Breast epithelium (tissue), 4 donors: ENCODE measurements at regions not wholly inside any gene's neighbourhood (a gene's known extent, or its start where the extent isn't known, plus 50 kb on each side); places are given as distances from the start of the nearest gene placed in this dataset.

Experiments used
- DNase-seq, 2 donors: peaks; one replicate each; pipeline ENCODE4 v3.0.0-alpha.2; 2019; ENCODE audit warnings: low spot score in 2 of 2
- H3K27ac ChIP-seq, 2 donors: fragments of 200-600 bp; sonication (generic) in 1 of 2; one replicate each; pipeline ENCODE4 v1.5.1; 2016 to 2019; ENCODE audit warnings: mild to moderate bottlenecking in 1 of 2
- H3K27me3 ChIP-seq, 2 donors: fragments of 200-600 bp; sonication (generic) in 1 of 2; one replicate each; pipeline versions ENCODE4 v1.5.1 to v1.6.0; 2017 to 2019; ENCODE audit warnings: control low read depth in 1 of 2, mild to moderate bottlenecking in 1 of 2
- H3K36me3 ChIP-seq: fragments of 200-600 bp; one replicate; pipeline ENCODE4 v1.5.1; 2019
- H3K4me1 ChIP-seq, 2 donors: fragments of 200-600 bp; sonication (generic); one replicate each; pipeline ENCODE4 v1.5.1; 2016 to 2019; ENCODE audit warnings: control low read depth in 1 of 2
- H3K4me3 ChIP-seq, 3 donors: fragments of 200-600 bp; sonication (generic); 1 replicate in 2 of 3; 2 replicates in 1 of 3; pipeline ENCODE4 v1.5.1; 2016 to 2019; ENCODE audit warnings: mild to moderate bottlenecking in 3 of 3, moderate library complexity in 2 of 3
- H3K9me3 ChIP-seq, 2 donors: fragments of 200-600 bp; sonication (generic) in 1 of 2; one replicate each; pipeline ENCODE4 v1.5.1; 2016 to 2019; ENCODE audit warnings: control low read depth in 1 of 2
- POLR2A ChIP-seq: fragments of 450-650 bp; IDR thresholded peaks from one replicate; pipeline ENCODE4 v1.6.1; 2016; ENCODE audit warnings: antibody characterized with exemption, mild to moderate bottlenecking, moderate library complexity
- POLR2AphosphoS5 ChIP-seq, 3 donors: sonication (generic); formaldehyde crosslinking; IDR thresholded peaks; one replicate each; pipeline ENCODE4 v1.6.1; 2017; ENCODE audit warnings: antibody characterized with exemption in 3 of 3
- intact Hi-C: fragments of 100-400 bp; cut with DNase I; formaldehyde crosslinking; loops from one replicate; pipeline ENCODE4 v1.15.1; 2023; ENCODE audit warnings: low total_unique reads
- TF ChIP-seq, protein P1 (sequence below), 3 donors: fragments of 450-650 bp; IDR thresholded peaks; one replicate each; pipeline ENCODE4 v1.5.1; 2016 to 2017; ENCODE audit warnings: antibody characterized with exemption in 3 of 3, mild to moderate bottlenecking in 3 of 3, moderate library complexity in 3 of 3

DNA sequence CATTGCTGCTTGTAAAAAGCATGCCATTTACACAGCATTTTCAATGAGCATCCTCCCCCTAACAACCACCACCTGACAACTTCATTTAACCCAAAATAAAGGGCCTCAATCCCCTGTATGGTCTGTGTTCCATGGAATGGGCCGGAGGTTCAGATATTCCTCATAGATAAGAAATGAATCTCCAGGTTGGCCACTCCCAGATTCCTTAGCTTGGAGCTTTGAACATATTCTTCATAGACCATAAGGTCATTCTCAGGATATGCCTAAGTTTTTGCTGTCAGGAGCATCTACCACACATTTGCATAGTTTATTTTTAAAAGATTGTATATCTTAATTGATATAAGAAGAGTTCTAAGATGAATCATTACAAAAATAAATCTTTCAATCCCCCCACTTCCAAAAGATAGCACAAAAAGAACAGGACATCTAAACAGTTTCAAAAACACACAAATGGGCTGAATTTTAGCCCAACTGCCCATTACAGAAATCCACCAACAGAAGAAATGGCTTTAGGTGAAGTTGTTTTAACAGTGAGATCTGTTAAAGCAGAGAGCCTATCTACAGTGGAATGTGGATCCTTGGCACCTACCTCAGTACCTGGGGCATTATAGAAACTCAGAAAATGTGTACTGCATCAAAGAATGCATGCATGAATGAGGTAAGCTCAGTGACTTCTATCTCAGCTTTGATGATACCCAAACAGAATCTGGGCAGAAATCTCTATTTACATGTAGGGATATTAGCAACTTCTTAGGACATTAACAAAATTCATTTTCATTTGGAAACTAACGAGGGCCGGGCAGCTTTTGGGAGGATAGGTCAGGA lies 179.8 kb downstream of the SEC61B start:
- Histone ChIP-seq H3K36me3 (no peaks in the 10 kb centered on the region), H3K9me3 (no peaks in the 10 kb centered on the region), H3K4me3 (no peak overlapping the region), H3K27ac (no peak overlapping the region), H3K27me3 (no peaks in the 10 kb centered on the region), H3K4me1 (no peaks in the 10 kb centered on the region)
- no peak for DNase-seq
- intact Hi-C loops: loop anchor here (10.0 kb wide), 1 partner anchor 53 kb away; no protein-coding TSS in a partner anchor
- TF ChIP-seq POLR2A (no peak), POLR2AphosphoS5 (IDR thresholded peaks at IDR 0.05) (no peak)
- TF ChIP-seq, protein P1, sequence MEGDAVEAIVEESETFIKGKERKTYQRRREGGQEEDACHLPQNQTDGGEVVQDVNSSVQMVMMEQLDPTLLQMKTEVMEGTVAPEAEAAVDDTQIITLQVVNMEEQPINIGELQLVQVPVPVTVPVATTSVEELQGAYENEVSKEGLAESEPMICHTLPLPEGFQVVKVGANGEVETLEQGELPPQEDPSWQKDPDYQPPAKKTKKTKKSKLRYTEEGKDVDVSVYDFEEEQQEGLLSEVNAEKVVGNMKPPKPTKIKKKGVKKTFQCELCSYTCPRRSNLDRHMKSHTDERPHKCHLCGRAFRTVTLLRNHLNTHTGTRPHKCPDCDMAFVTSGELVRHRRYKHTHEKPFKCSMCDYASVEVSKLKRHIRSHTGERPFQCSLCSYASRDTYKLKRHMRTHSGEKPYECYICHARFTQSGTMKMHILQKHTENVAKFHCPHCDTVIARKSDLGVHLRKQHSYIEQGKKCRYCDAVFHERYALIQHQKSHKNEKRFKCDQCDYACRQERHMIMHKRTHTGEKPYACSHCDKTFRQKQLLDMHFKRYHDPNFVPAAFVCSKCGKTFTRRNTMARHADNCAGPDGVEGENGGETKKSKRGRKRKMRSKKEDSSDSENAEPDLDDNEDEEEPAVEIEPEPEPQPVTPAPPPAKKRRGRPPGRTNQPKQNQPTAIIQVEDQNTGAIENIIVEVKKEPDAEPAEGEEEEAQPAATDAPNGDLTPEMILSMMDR (IDR thresholded peaks at IDR 0.05): no peak

DNA sequence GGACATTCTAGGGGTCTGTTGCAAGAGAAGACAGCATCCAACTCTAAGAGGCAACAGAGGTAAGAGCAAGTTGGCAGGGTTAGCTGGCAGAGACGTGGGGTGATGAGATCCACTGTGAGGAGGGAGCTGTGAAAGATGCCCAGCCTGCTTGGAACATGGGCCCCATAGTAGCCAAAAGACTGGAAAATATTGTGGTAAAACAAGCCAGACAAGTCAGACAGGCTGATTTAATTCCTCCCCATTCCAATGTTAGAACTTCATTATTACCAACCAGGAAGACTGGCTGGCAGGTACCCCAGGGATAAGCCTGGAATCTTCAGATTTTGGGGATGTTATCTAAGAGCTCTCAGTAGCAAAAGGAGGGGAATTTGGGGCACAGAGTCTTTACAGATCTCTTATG lies 181.3 kb downstream of the SEC61B start:
- Histone ChIP-seq H3K4me3 (no peak overlapping the region), H3K4me1 (no peaks in the 10 kb centered on the region), H3K36me3 (no peaks in the 10 kb centered on the region), H3K27ac (no peak overlapping the region), H3K9me3 (no peaks in the 10 kb centered on the region), H3K27me3 (no peaks in the 10 kb centered on the region)
- no peak for DNase-seq
- TF ChIP-seq, protein P1 (IDR thresholded peaks at IDR 0.05): no peak
- TF ChIP-seq POLR2AphosphoS5 (IDR thresholded peaks at IDR 0.05): no peak
- no peak for TF ChIP-seq POLR2A
- intact Hi-C loops: loop anchor here (10.0 kb wide), 1 partner anchor 51 kb away; no protein-coding TSS in a partner anchor

DNA sequence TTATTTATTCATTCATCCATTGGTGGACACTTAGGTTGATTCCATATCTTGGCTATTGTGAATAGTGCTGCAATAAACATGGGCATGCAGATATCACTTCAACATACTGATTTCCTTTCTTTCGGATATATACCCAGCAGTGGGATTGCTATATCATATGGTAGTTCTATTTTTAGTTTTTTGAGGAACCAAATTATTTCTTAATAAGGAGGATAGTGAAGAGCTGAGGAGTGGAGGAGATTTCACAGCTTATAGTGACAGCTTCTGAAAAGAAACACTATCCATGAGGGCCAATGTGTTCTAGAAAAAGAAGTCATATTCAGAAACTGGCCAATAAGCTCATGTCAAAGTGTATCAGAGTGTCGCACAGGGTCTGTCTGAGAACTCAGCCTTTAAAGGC lies 183.3 kb downstream of the SEC61B start:
- Histone ChIP-seq H3K4me3 (no peak overlapping the region), H3K4me1 (no peaks in the 10 kb centered on the region), H3K27me3 (no peaks in the 10 kb centered on the region), H3K36me3 (no peaks in the 10 kb centered on the region), H3K9me3 (no peaks in the 10 kb centered on the region), H3K27ac (no peak overlapping the region)
- DNase-seq: no peak
- intact Hi-C loops: loop anchor here (10.0 kb wide), 1 partner anchor 49 kb away; no protein-coding TSS in a partner anchor
- TF ChIP-seq, protein P1 (IDR thresholded peaks at IDR 0.05): no peak
- no peak for TF ChIP-seq POLR2AphosphoS5 (IDR thresholded peaks at IDR 0.05)
- TF ChIP-seq POLR2A: no peak

DNA sequence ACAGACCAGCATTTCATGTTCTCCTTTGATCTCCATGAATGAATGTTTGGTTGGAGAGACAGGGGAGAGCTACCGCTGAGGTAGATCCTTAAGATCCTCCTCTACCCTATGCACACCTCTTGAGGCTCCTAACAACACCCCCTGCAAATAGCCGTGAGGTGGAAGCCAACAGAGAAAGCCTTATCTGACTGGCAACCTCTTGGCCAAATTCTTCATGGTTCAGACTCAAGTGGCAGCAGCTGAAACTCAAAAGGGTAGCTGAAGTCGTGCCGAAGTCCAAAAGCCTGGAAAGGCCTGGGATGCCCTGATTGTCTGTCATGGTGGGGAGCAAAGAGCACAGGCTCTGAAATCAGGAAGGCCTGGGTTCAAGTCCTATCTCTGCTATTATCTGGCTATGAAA lies 184.9 kb downstream of the SEC61B start:
- Histone ChIP-seq H3K36me3 (no peaks in the 10 kb centered on the region), H3K27ac (no peak overlapping the region), H3K27me3 (no peaks in the 10 kb centered on the region), H3K4me1 (no peaks in the 10 kb centered on the region), H3K4me3 (no peak overlapping the region), H3K9me3 (no peaks in the 10 kb centered on the region)
- intact Hi-C loops: loop anchor here (10.0 kb wide), 1 partner anchor 48 kb away; no protein-coding TSS in a partner anchor
- no peak for DNase-seq
- no peak for TF ChIP-seq POLR2AphosphoS5 (IDR thresholded peaks at IDR 0.05)
- TF ChIP-seq, protein P1 (IDR thresholded peaks at IDR 0.05): no peak
- TF ChIP-seq POLR2A: no peak

DNA sequence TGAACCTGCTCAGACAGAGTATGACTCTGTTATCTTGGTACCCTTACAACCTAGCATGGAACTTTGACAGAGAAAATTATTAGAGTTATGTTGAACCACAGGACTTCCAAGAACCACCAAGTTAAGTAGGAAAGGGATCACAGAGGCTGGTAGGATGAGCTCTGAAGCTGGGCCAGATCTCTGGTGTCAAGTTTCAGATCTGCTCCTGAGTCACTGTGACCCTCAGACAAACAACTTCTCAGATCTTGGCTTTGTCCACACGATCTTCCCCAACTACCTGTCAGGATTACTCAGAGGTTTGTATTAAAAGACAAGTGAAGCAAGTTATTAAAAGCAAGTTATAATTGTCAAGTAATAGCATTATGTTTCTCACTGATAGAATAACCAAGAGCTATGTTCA lies 189.0 kb downstream of the SEC61B start:
- H3K4me1 ChIP-seq: no peaks in the 10 kb centered on the region
- H3K27ac ChIP-seq: no peak overlapping the region
- H3K36me3 ChIP-seq: no peaks in the 10 kb centered on the region
- no peaks in the 10 kb centered on the region for H3K27me3 ChIP-seq
- no peak overlapping the region for H3K4me3 ChIP-seq
- H3K9me3 ChIP-seq: no peaks in the 10 kb centered on the region
- intact Hi-C loops: no loop called here
- no peak for DNase-seq
- TF ChIP-seq, protein P1 (IDR thresholded peaks at IDR 0.05): no peak
- no peak for TF ChIP-seq POLR2A
- TF ChIP-seq POLR2AphosphoS5 (IDR thresholded peaks at IDR 0.05): no peak
